Right lobe of liver (tissue), 6 donors: ENCODE measurements at regions not wholly inside any gene's neighbourhood (a gene's known extent, or its start where the extent isn't known, plus 50 kb on each side); places are given as distances from the start of the nearest gene placed in this dataset.

ENCODE experiments used
- ATAC-seq, 4 donors: fragments of 200-7000 bp; cut with Tn5 transposase; one replicate each; pipeline ENCODE4 v1.9.1; 2020; ENCODE audit warnings: mild to moderate bottlenecking in 4 of 4, moderate library complexity in 4 of 4
- DNase-seq, 3 donors: peaks; one replicate each; pipeline ENCODE4 v3.0.0-alpha.2; 2020
- H3K27ac ChIP-seq, 3 donors: fragments of 200-600 bp; one replicate each; pipeline ENCODE4 v1.8.0; 2022
- H3K27me3 ChIP-seq, 2 donors: fragments of 200-600 bp; one replicate each; pipeline ENCODE4 v1.8.0; 2022
- H3K36me3 ChIP-seq, 4 donors: fragments of 200-600 bp; sonication (generic) in 1 of 4; one replicate each; pipeline versions ENCODE4 v1.5.1 to v1.8.0; 2017 to 2022; ENCODE audit warnings: control low read depth in 1 of 4
- H3K4me1 ChIP-seq, 4 donors: fragments of 200-600 bp; sonication (generic) in 1 of 4; one replicate each; pipeline versions ENCODE4 v1.5.1 to v1.8.0; 2017 to 2022; ENCODE audit warnings: control low read depth in 1 of 4
- H3K4me3 ChIP-seq, 3 donors: fragments of 200-600 bp; one replicate each; pipeline ENCODE4 v1.8.0; 2022
- H3K9me3 ChIP-seq, 4 donors: fragments of 200-600 bp; sonication (generic) in 1 of 4; one replicate each; pipeline versions ENCODE4 v1.5.1 to v1.8.0; 2017 to 2022; ENCODE audit warnings: control low read depth in 1 of 4
- CTCF ChIP-seq, 4 donors: fragments of 200-600 bp in 3 of 4; fragments of 450-650 bp in 1 of 4; IDR thresholded peaks; one replicate each; pipeline versions ENCODE4 v1.5.1 to v1.8.0; 2016 to 2022; ENCODE audit warnings: antibody characterized with exemption in 4 of 4, mild to moderate bottlenecking in 2 of 4
- POLR2A ChIP-seq: fragments of 450-650 bp; IDR thresholded peaks from one replicate; pipeline ENCODE4 v1.6.1; 2017; ENCODE audit warnings: antibody characterized with exemption, mild to moderate bottlenecking
- WGBS: methylation state at CpG from one replicate; pipeline ENCODE4 v1.1.6; 2018; ENCODE audit warnings: low coverage, low lambda C conversion rate; ENCODE audit not compliant: insufficient coverage; ENCODE audit errors: missing lambda C conversion rate; 5-methylcytosine and 5-hydroxymethylcytosine counted together
- intact Hi-C, 2 donors: fragments of 100-400 bp; cut with DNase I; formaldehyde crosslinking; loops; one replicate each; pipeline versions ENCODE4 v1.11.2 to v1.14.1; 2022
- donor health status: DM: no; HTN: yes; CAD: no.
- donor health status: DM: no; HTN: no; CAD: no.
- donor health status: DM: no; HTN: no; CAD: no.
- donor health status: DM: no; HTN: yes; CAD: no.
- donor health status: DM: no; HTN: yes; CAD: no.

DNA sequence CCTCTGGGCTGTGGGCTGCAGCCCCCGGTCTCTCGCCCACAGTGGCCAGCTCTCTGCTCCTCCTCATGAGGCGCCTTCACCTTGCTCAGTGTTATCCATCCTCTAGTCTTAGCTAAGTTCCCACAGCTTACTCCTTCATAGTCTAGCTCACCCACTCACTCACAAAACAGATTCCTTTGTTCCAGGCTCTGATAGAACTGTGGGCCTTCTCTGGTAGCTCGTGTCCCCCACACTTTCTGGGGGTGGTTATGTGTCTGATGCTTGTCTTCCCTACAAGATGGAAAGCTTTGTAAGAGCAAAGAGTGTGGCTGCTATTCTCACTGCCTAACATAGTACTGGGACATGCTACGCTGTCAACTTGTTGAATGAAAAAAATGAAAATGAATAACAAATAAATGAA lies 135.8 kb downstream of the EN1 start:
- intact Hi-C loops = no loop called here
- Histone ChIP-seq H3K4me1 (no peaks in the 10 kb centered on the region), H3K27ac (no peak overlapping the region), H3K4me3 (no peak overlapping the region), H3K36me3 (no peaks in the 10 kb centered on the region), H3K27me3 (no peaks in the 10 kb centered on the region), H3K9me3 (no peaks in the 10 kb centered on the region)
- TF ChIP-seq CTCF (IDR thresholded peaks at IDR 0.05) (no peak), POLR2A (no peak)
- DNase-seq (no peak), ATAC-seq (no peak)
- WGBS = 56% methylated on average over 4 of the region's 5 CpGs

DNA sequence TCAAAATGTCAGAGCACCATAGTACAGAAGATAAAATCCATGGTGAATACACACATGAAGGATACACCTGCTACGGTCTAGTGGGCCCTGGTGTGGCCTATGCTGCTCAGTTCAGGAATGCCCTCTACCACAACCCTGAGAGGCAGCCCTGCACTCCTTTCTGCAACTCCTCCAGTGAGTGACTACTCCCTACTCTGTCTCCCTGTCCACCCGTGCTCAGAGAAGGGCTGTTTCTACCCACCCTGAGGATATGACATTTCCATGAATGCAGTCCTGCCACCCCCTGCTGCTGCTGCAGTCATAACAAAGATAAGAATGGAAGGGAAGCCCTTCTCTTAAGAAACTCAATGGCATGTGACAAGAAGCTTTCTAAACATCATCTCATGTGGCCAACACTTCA lies 137.0 kb downstream of the EN1 start:
- no peak for TF ChIP-seq POLR2A
- TF ChIP-seq CTCF (IDR thresholded peaks at IDR 0.05) = no peak
- ATAC-seq (no peak), DNase-seq (no peak)
- H3K4me1 ChIP-seq = no peaks in the 10 kb centered on the region
- no peaks in the 10 kb centered on the region for H3K27me3 ChIP-seq
- no peak overlapping the region for H3K27ac ChIP-seq
- intact Hi-C loops = no loop called here
- no peaks in the 10 kb centered on the region for H3K9me3 ChIP-seq
- WGBS = 39% methylated on average over 2 of the region's 2 CpGs
- H3K36me3 ChIP-seq = no peaks in the 10 kb centered on the region
- no peak overlapping the region for H3K4me3 ChIP-seq

DNA sequence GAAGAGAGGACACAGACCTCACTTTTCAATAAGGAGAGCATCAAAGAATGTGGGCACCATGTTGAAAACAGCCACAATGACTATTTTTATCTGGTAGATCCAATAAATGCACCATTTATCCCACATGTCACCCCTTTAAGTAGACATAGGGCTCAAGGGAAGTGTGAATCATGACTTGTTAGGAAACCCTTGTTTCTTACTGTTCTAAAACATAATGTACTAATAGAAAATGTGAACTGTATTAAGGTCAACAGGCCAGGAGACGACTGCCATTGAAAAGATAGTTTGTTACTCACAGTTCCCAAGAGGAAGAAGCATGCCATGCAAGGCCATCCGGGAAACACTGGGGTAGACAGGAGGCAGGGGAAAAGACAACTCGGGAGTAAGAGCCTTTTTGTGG lies 137.7 kb downstream of the EN1 start:
- intact Hi-C loops = no loop called here
- no peak for ATAC-seq
- H3K27me3 ChIP-seq = no peaks in the 10 kb centered on the region
- no peak for DNase-seq
- H3K4me3 ChIP-seq = no peak overlapping the region
- H3K4me1 ChIP-seq = no peaks in the 10 kb centered on the region
- H3K9me3 ChIP-seq = no peaks in the 10 kb centered on the region
- no peak for TF ChIP-seq CTCF (IDR thresholded peaks at IDR 0.05)
- TF ChIP-seq POLR2A = no peak
- no peaks in the 10 kb centered on the region for H3K36me3 ChIP-seq
- WGBS = 36% methylated on average over 3 of the region's 3 CpGs
- no peak overlapping the region for H3K27ac ChIP-seq

- intact Hi-C loops = no loop called here
- no peaks in the 10 kb centered on the region for H3K36me3 ChIP-seq
- no peak overlapping the region for H3K4me3 ChIP-seq
- DNase-seq (no peak), ATAC-seq (no peak)
- no peaks in the 10 kb centered on the region for H3K4me1 ChIP-seq
- TF ChIP-seq POLR2A (no peak), CTCF (IDR thresholded peaks at IDR 0.05) (no peak)
- no peaks in the 10 kb centered on the region for H3K9me3 ChIP-seq
- WGBS = 100% methylated on average over 1 of the region's 1 CpG
- no peaks in the 10 kb centered on the region for H3K27me3 ChIP-seq
- H3K27ac ChIP-seq = no peak overlapping the region
These were observed 140.6 kb downstream of the EN1 start for GRCh38 chr2:118706844-118707243.

- DNase-seq (no peak), ATAC-seq (no peak)
- intact Hi-C loops = no loop called here
- TF ChIP-seq CTCF (IDR thresholded peaks at IDR 0.05) = no peak
- no peak for TF ChIP-seq POLR2A
- WGBS = 50% methylated on average over 2 of the region's 4 CpGs
- H3K4me3 ChIP-seq = no peak overlapping the region
- H3K36me3 ChIP-seq = no peaks in the 10 kb centered on the region
- H3K27ac ChIP-seq = no peak overlapping the region
- no peaks in the 10 kb centered on the region for H3K4me1 ChIP-seq
- H3K9me3 ChIP-seq = no peaks in the 10 kb centered on the region
- no peaks in the 10 kb centered on the region for H3K27me3 ChIP-seq
These were observed 141.1 kb downstream of the EN1 start for GRCh38 chr2:118706371-118706770.
